ENCODE measurements at regions not wholly inside any gene's neighbourhood (a gene's known extent, or its start where the extent isn't known, plus 50 kb on each side); places are given as distances from the start of the nearest gene placed in this dataset.

DNA sequence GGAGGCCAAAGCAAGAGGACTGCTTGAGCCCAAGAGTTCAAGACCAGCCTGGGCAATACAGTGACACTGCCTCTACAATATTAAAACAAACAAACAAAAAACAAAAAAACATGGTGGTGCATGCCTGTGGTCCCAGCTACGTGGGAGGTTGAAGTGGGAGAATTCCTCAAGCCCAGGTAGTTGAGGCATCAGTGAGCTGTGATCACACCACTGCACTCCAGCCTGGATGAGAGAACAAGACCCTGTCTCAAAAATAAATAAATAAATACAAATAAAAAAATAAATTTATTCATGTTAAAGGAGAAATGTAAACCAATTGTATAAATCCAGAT lies 200.6 kb downstream of the BCHE start:
- Mint-ChIP-seq H3K27me3 (no peaks in the 10 kb centered on the region), H3K9me3 (peaks cover 13% of the 10 kb centered on the region), H3K4me1 (ENCODE audit: low read depth) (no peaks in the 10 kb centered on the region), H3K36me3 (ENCODE audit: low read depth) (no peaks in the 10 kb centered on the region), H3K27ac (no peak overlapping the region), H3K4me3 (no peak overlapping the region)
- intact Hi-C loops (cut with micrococcal nuclease) = no loop called here
- POLR2A ChIA-PET = no interaction called here
- ATAC-seq (no peak), DNase-seq (no peak)
- TF ChIP-seq, protein P1, sequence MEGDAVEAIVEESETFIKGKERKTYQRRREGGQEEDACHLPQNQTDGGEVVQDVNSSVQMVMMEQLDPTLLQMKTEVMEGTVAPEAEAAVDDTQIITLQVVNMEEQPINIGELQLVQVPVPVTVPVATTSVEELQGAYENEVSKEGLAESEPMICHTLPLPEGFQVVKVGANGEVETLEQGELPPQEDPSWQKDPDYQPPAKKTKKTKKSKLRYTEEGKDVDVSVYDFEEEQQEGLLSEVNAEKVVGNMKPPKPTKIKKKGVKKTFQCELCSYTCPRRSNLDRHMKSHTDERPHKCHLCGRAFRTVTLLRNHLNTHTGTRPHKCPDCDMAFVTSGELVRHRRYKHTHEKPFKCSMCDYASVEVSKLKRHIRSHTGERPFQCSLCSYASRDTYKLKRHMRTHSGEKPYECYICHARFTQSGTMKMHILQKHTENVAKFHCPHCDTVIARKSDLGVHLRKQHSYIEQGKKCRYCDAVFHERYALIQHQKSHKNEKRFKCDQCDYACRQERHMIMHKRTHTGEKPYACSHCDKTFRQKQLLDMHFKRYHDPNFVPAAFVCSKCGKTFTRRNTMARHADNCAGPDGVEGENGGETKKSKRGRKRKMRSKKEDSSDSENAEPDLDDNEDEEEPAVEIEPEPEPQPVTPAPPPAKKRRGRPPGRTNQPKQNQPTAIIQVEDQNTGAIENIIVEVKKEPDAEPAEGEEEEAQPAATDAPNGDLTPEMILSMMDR (IDR thresholded peaks at IDR 0.05) = no peak
- CTCF ChIA-PET = no interaction called here

DNA sequence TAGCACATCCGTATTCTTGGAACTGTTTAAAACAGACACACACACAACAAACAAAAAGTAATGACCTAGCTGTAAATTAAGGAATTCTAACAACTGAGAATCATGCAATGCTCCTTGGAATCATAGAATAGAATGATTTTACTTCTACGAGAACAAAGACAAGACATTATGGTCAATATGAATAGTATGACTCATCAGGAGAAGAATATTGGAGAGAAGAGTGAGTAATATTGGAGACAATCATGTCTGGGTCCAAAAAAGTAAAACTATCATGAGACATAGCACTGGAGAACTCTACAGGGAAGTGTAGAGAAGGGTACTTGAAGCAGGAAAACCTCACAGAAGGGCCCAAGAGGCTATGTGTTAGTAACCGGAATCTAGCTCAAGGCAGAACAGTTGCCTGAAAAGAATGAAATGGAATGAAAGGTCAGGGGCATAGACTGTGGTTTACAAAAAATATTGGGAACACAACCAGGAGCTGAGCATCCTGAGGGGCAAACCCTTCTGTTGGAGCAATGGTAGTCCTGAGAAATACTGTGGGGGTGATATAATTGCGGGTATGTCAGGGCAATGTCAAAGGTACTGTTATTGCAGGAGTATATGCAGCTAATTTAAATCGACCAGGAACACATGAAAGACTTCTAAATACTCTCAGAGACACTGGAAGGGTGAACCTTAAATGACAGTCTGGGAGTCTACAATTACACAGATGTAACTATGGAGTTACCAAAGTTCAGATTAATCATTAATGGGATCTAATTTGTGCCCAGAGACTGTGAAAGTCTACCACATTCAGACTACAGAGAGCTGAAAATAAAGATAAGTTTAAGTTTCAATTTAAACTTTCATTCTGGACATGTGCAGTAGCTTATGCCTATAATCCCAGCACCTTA lies 201.2 kb downstream of the BCHE start:
- H3K36me3 Mint-ChIP-seq (ENCODE audit: low read depth) = no peaks in the 10 kb centered on the region
- H3K9me3 Mint-ChIP-seq = peaks cover 10% of the 10 kb centered on the region
- intact Hi-C loops (cut with micrococcal nuclease) = no loop called here
- no peak overlapping the region for H3K4me3 Mint-ChIP-seq
- TF ChIP-seq, protein P1 (IDR thresholded peaks at IDR 0.05) = no peak
- DNase-seq = no peak
- no peak overlapping the region for H3K27ac Mint-ChIP-seq
- no peaks in the 10 kb centered on the region for H3K27me3 Mint-ChIP-seq
- ChIA-PET POLR2A (no interaction called here), CTCF (no interaction called here)
- no peak for ATAC-seq
- H3K4me1 Mint-ChIP-seq (ENCODE audit: low read depth) = no peaks in the 10 kb centered on the region

DNA sequence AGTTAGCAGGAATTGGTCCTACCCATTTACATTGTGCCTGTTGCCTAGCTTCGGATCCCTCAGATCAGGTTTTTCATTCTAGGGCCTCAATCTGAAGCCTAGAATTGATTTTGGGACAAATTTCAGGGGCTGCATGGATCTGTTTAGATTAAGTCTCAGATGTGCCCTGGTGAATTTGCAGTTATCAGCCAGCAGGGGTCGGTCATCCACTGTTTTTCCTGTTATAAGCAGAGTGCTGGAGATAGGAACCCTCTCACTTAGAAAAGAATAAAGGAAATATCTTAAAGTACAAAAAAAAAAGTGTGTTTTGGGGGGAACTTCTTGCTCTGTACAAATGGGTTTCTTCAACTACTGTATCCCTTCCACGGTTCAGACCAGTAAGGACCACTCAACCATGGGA lies 212.5 kb downstream of the BCHE start:
- Mint-ChIP-seq H3K9me3 (peaks cover 8% of the 10 kb centered on the region), H3K36me3 (ENCODE audit: low read depth) (no peaks in the 10 kb centered on the region), H3K27ac (no peak overlapping the region), H3K4me1 (ENCODE audit: low read depth) (no peaks in the 10 kb centered on the region), H3K27me3 (no peaks in the 10 kb centered on the region), H3K4me3 (no peak overlapping the region)
- TF ChIP-seq, protein P1 (IDR thresholded peaks at IDR 0.05) = no peak
- no peak for DNase-seq
- ChIA-PET CTCF (no interaction called here), POLR2A (no interaction called here)
- intact Hi-C loops (cut with micrococcal nuclease) = no loop called here
- ATAC-seq = no peak

DNA sequence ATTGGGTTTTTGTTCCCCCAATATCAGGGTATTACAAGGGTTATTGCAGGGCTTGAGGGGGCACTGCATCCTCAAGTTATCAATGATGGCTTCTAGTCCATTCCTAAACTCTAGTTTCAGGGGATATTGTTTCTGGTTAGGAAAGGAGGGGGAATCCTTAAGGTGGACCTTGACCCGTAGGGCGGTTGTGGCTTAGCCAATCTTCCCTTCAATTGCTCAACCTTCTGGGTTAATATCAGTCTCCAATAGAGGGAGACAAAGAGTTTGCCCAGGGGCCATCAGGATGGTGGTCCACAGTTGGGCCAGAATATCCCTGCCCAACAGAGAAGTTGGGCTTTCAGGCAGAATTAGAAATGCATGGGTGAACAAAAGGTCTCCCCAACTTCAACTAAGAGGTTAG lies 214.9 kb downstream of the BCHE start:
- no peak for DNase-seq
- TF ChIP-seq, protein P1 (IDR thresholded peaks at IDR 0.05) = no peak
- H3K27me3 Mint-ChIP-seq = no peaks in the 10 kb centered on the region
- no peak overlapping the region for H3K4me3 Mint-ChIP-seq
- peaks cover 8% of the 10 kb centered on the region for H3K9me3 Mint-ChIP-seq
- ATAC-seq = no peak
- CTCF ChIA-PET = no interaction called here
- POLR2A ChIA-PET = no interaction called here
- no peaks in the 10 kb centered on the region for H3K36me3 Mint-ChIP-seq (ENCODE audit: low read depth)
- intact Hi-C loops (cut with micrococcal nuclease) = no loop called here
- no peak overlapping the region for H3K27ac Mint-ChIP-seq
- H3K4me1 Mint-ChIP-seq (ENCODE audit: low read depth) = no peaks in the 10 kb centered on the region

DNA sequence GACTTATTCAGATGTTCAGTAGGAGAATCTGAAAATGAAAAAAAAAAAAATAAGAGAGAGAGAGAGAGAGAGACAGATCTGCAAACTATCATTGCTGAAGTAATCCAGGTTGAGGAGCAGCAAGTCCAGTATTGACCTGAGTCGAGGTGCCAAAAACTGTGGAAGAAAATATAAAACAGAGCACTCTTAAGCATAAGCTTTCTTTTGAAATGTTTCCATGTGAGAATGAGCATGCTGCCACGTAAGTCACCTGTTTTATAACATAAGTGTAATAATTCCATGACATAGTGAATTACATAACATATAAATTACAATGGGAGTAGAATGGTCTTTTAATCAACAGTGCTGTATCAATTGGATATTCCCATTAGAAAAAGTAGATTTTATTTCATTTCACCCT lies 218.2 kb downstream of the BCHE start:
- no peaks in the 10 kb centered on the region for H3K4me1 Mint-ChIP-seq (ENCODE audit: low read depth)
- TF ChIP-seq, protein P1 (IDR thresholded peaks at IDR 0.05) = no peak
- intact Hi-C loops (cut with micrococcal nuclease) = no loop called here
- peaks cover 8% of the 10 kb centered on the region for H3K9me3 Mint-ChIP-seq
- no peaks in the 10 kb centered on the region for H3K36me3 Mint-ChIP-seq (ENCODE audit: low read depth)
- ChIA-PET CTCF (no interaction called here), POLR2A (no interaction called here)
- no peak for ATAC-seq
- H3K4me3 Mint-ChIP-seq = no peak overlapping the region
- H3K27me3 Mint-ChIP-seq = no peaks in the 10 kb centered on the region
- no peak for DNase-seq
- H3K27ac Mint-ChIP-seq = no peak overlapping the region
